Urinary bladder (tissue), 3 donors: ENCODE measurements at regions not wholly inside any gene's neighbourhood (a gene's known extent, or its start where the extent isn't known, plus 50 kb on each side); places are given as distances from the start of the nearest gene placed in this dataset.

Source experiments
- DNase-seq: peaks from one replicate; pipeline ENCODE4 v3.0.0-alpha.2; 2015; ENCODE audit errors: extremely low spot score
- H3K27ac ChIP-seq: one replicate; pipeline ENCODE4 v1.5.1; 2013; ENCODE audit warnings: low read depth, mild to moderate bottlenecking, moderate library complexity
- H3K36me3 ChIP-seq: one replicate; pipeline ENCODE4 v1.6.1; 2013; ENCODE audit warnings: mild to moderate bottlenecking, moderate library complexity; ENCODE audit not compliant: insufficient read depth
- H3K4me1 ChIP-seq: one replicate; pipeline ENCODE4 v1.6.1; 2013; ENCODE audit warnings: mild to moderate bottlenecking, moderate library complexity; ENCODE audit not compliant: insufficient read depth
- H3K4me3 ChIP-seq: one replicate; pipeline ENCODE4 v1.5.1; 2013; ENCODE audit warnings: low read depth, low read length
- WGBS: extraction: QIAGEN DNeasy Blood & Tissue Kit; methylation state at CpG from one replicate; pipeline ENCODE4 v1.1.7; 2013; 5-methylcytosine and 5-hydroxymethylcytosine counted together
- donor health status: healthy with polysubstance abuse.
- donor health status: healthy.

DNA sequence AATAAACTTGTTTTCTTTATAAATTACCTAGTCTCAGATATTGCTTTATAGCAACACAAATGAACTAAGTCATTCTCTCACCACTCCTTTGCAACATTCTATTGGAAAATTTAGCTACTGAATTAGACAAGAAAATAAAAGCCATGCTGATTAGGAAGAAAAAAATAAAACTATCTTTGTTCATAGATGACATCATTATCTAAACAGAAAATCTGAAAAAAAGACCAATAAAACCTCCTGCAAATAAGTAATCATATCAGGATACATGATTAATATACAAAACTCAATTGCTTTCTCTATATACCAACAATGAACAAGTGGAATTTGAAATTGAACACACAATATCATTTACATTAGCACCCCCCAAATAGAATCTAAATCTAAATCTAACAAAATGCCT is 455.3 kb upstream of the KIF2A start:
- no peak for DNase-seq
- Histone ChIP-seq H3K27ac (no peak overlapping the region), H3K36me3 (no peaks in the 10 kb centered on the region), H3K4me3 (no peak overlapping the region), H3K4me1 (no peaks in the 10 kb centered on the region)

GRCh38 chr5:61854531-61854930 is 451.5 kb upstream of the KIF2A start:
- no peaks in the 10 kb centered on the region for H3K36me3 ChIP-seq
- no peaks in the 10 kb centered on the region for H3K4me1 ChIP-seq
- no peak for DNase-seq
- no peak overlapping the region for H3K27ac ChIP-seq
- WGBS: 89% methylated on average over 2 of the region's 2 CpGs
- no peak overlapping the region for H3K4me3 ChIP-seq

- Histone ChIP-seq H3K4me1 (no peaks in the 10 kb centered on the region), H3K36me3 (no peaks in the 10 kb centered on the region), H3K27ac (no peak overlapping the region), H3K4me3 (no peak overlapping the region)
- 58% methylated on average over 1 of the region's 1 CpG for WGBS
- no peak for DNase-seq
Observed at GRCh38 chr5:61860978-61861377, 445.0 kb upstream of the KIF2A start.

GRCh38 chr5:61866930-61867329 is 439.1 kb upstream of the KIF2A start:
- Histone ChIP-seq H3K4me1 (no peaks in the 10 kb centered on the region), H3K27ac (no peak overlapping the region), H3K36me3 (no peaks in the 10 kb centered on the region), H3K4me3 (no peak overlapping the region)
- 51% methylated on average over 3 of the region's 3 CpGs for WGBS
- DNase-seq: no peak

- WGBS: 90% methylated on average over 2 of the region's 2 CpGs
- no peaks in the 10 kb centered on the region for H3K4me1 ChIP-seq
- no peak for DNase-seq
- no peak overlapping the region for H3K27ac ChIP-seq
- no peaks in the 10 kb centered on the region for H3K36me3 ChIP-seq
- no peak overlapping the region for H3K4me3 ChIP-seq
Observed at GRCh38 chr5:61869333-61869732, 436.7 kb upstream of the KIF2A start.

GRCh38 chr5:61878471-61878870 is 427.5 kb upstream of the KIF2A start:
- Histone ChIP-seq H3K4me1 (no peaks in the 10 kb centered on the region), H3K4me3 (no peak overlapping the region), H3K27ac (no peak overlapping the region), H3K36me3 (no peaks in the 10 kb centered on the region)
- WGBS: 85% methylated on average over 3 of the region's 3 CpGs
- DNase-seq: no peak

- 55% methylated on average over 6 of the region's 6 CpGs for WGBS
- Histone ChIP-seq H3K4me1 (no peaks in the 10 kb centered on the region), H3K4me3 (no peak overlapping the region), H3K27ac (no peak overlapping the region), H3K36me3 (no peaks in the 10 kb centered on the region)
- DNase-seq: no peak
Observed at GRCh38 chr5:61881821-61882487, 424.1 kb upstream of the KIF2A start.

- WGBS: 86% methylated on average over 9 of the region's 9 CpGs
- DNase-seq: no peak
- H3K4me1 ChIP-seq: no peaks in the 10 kb centered on the region
- no peaks in the 10 kb centered on the region for H3K36me3 ChIP-seq
- H3K4me3 ChIP-seq: no peak overlapping the region
- H3K27ac ChIP-seq: no peak overlapping the region
Observed at GRCh38 chr5:61882901-61883500, 423.0 kb upstream of the KIF2A start.

DNA sequence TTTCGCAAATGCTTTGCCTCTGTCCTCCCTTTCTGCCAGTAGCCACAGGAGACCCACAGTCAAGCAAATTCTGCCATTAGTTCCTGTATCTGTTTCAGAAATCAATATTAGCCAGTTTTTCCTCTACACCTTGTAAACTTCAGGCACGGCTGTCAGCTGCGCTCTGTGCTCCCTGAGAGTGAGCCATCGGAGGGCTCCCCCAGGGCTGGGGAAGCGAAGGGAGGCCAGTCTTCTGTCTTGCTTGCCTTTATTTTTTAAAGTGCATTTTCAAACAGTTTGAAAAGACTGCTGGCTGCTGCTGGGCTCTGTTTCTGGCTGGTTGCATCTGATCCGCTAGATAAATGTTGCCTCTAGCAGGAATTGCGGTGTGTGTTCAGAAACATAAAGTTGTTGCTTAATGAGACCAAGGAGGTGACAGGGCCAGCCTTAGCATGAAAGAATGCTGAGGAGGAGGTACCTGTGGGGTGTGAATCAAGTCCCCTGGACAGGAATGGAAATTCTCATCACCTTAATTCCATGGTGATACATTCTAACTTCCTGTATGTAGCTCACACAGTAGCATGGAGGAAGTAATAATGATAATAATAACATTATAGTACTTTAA is 421.7 kb upstream of the KIF2A start:
- Histone ChIP-seq H3K36me3 (no peaks in the 10 kb centered on the region), H3K27ac (no peak overlapping the region), H3K4me3 (no peak overlapping the region), H3K4me1 (no peaks in the 10 kb centered on the region)
- no peak for DNase-seq
- WGBS: 63% methylated on average over 7 of the region's 7 CpGs

DNA sequence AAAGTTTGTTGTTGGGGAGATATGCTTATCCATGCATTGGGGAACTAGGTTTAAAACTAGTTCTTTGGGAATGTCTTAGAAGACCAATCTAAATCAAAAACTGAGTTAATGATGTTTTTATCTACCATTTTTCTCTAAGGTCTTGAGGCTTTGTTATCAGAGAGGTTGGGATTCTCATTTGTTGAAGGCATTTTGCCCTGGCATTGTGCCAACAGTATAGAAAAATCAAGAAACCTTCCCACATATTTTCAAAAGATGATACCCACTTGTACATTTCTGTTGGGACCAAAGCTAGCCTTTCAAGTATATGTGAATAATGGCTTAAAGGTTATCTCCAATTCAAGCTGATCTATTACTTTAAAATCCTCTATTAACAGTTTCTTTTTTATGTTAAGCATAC is 419.8 kb upstream of the KIF2A start:
- Histone ChIP-seq H3K27ac (no peak overlapping the region), H3K4me1 (no peaks in the 10 kb centered on the region), H3K4me3 (no peak overlapping the region), H3K36me3 (no peaks in the 10 kb centered on the region)
- DNase-seq: no peak

DNA sequence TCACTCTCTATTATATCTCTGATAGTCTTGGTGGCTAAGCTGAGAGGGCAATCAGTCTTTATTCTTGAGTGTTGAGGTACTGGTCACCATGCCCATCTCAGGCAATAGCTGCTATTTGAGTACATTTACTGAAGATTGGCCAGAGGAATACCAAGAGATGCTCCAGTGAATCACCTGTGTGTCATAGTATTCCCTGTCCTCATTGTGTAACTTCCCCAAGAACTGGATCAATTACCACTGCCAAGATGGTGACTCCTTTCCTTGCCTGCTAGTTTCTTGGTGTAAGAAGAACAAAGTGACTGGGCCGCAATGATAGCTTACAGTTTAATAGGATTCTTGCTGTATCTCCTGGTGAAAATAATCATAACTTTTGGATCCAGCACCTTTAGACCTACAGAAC is 418.7 kb upstream of the KIF2A start:
- Histone ChIP-seq H3K27ac (no peak overlapping the region), H3K4me1 (no peaks in the 10 kb centered on the region), H3K4me3 (no peak overlapping the region), H3K36me3 (no peaks in the 10 kb centered on the region)
- no peak for DNase-seq
- 95% methylated on average over 1 of the region's 1 CpG for WGBS

GRCh38 chr5:61894046-61894445 is 412.0 kb upstream of the KIF2A start:
- H3K27ac ChIP-seq: no peak overlapping the region
- no peak overlapping the region for H3K4me3 ChIP-seq
- H3K36me3 ChIP-seq: no peaks in the 10 kb centered on the region
- H3K4me1 ChIP-seq: no peaks in the 10 kb centered on the region
- WGBS: 79% methylated on average over 1 of the region's 1 CpG
- no peak for DNase-seq

- H3K4me1 ChIP-seq: no peaks in the 10 kb centered on the region
- H3K36me3 ChIP-seq: no peaks in the 10 kb centered on the region
- DNase-seq: no peak
- no peak overlapping the region for H3K27ac ChIP-seq
- 77% methylated on average over 4 of the region's 4 CpGs for WGBS
- H3K4me3 ChIP-seq: no peak overlapping the region
Observed at GRCh38 chr5:61896811-61897210, 409.2 kb upstream of the KIF2A start.

- no peaks in the 10 kb centered on the region for H3K36me3 ChIP-seq
- no peaks in the 10 kb centered on the region for H3K4me1 ChIP-seq
- no peak for DNase-seq
- H3K27ac ChIP-seq: no peak overlapping the region
- no peak overlapping the region for H3K4me3 ChIP-seq
Observed at GRCh38 chr5:61897251-61897650, 408.8 kb upstream of the KIF2A start.
